GM21526 (cell line): ENCODE measurements at regions not wholly inside any gene's neighbourhood (a gene's known extent, or its start where the extent isn't known, plus 50 kb on each side); places are given as distances from the start of the nearest gene placed in this dataset.

ENCODE experiments used
- ATAC-seq: cut with Tn5 transposase; IDR thresholded peaks from one replicate; pipeline ENCODE4 v1.9.1; 2021; ENCODE audit warnings: moderate library complexity; ENCODE audit not compliant: unreplicated experiment, low FRiP score

GRCh38 chr1:108082738-108083562 lies 117.2 kb downstream of the SLC25A24 start:
- ATAC-seq, result no peak

GRCh38 chr1:108082001-108082400 lies 117.0 kb upstream of the VAV3 start:
- no peak for ATAC-seq

GRCh38 chr1:108080448-108080847 lies 115.5 kb upstream of the VAV3 start:
- ATAC-seq, result no peak

GRCh38 chr1:108079440-108080025 lies 114.6 kb upstream of the VAV3 start:
- no peak for ATAC-seq

GRCh38 chr1:108077991-108078390 lies 113.0 kb upstream of the VAV3 start:
- ATAC-seq, result no peak

GRCh38 chr1:108075055-108075454 lies 110.1 kb upstream of the VAV3 start:
- peak; percentile 79 for ATAC-seq

- ATAC-seq, result no peak
These were observed 107.8 kb upstream of the VAV3 start for GRCh38 chr1:108072776-108073175.

GRCh38 chr1:108072212-108072611 lies 107.2 kb upstream of the VAV3 start:
- no peak for ATAC-seq

GRCh38 chr1:108071601-108072000 lies 106.6 kb upstream of the VAV3 start:
- ATAC-seq, result peak; percentile 53

GRCh38 chr1:108070662-108071061 lies 105.7 kb upstream of the VAV3 start:
- ATAC-seq, result no peak

- no peak for ATAC-seq
These were observed 103.0 kb upstream of the VAV3 start for GRCh38 chr1:108067884-108068540.

- no peak for ATAC-seq
These were observed 101.8 kb upstream of the VAV3 start for GRCh38 chr1:108066808-108067207.

- no peak for ATAC-seq
These were observed 99.3 kb upstream of the VAV3 start for GRCh38 chr1:108064255-108064654.

- no peak for ATAC-seq
These were observed 98.7 kb upstream of the VAV3 start for GRCh38 chr1:108063703-108064102.

- ATAC-seq, result no peak
These were observed 95.0 kb upstream of the VAV3 start for GRCh38 chr1:108059945-108060344.

- ATAC-seq, result no peak
These were observed 92.6 kb upstream of the VAV3 start for GRCh38 chr1:108057541-108057940.

GRCh38 chr1:108056436-108056990 lies 91.5 kb upstream of the VAV3 start:
- no peak for ATAC-seq

- no peak for ATAC-seq
These were observed 90.4 kb upstream of the VAV3 start for GRCh38 chr1:108055387-108055786.

- no peak for ATAC-seq
These were observed 89.4 kb upstream of the VAV3 start for GRCh38 chr1:108054396-108054795.

GRCh38 chr1:108053270-108054013 lies 88.5 kb upstream of the VAV3 start:
- ATAC-seq, result no peak
